GM12873 (cell line): ENCODE measurements at regions not wholly inside any gene's neighbourhood (a gene's known extent, or its start where the extent isn't known, plus 50 kb on each side); places are given as distances from the start of the nearest gene placed in this dataset.

Experiments
- TF ChIP-seq, protein P1 (sequence below): IDR thresholded peaks from 2 replicates; pipeline ENCODE4 v1.5.1; 2012; ENCODE audit warnings: low read depth, mild to moderate bottlenecking, moderate library complexity, low read length, control low read depth; ENCODE audit not compliant: insufficient read depth; ENCODE audit errors: missing control alignments

DNA sequence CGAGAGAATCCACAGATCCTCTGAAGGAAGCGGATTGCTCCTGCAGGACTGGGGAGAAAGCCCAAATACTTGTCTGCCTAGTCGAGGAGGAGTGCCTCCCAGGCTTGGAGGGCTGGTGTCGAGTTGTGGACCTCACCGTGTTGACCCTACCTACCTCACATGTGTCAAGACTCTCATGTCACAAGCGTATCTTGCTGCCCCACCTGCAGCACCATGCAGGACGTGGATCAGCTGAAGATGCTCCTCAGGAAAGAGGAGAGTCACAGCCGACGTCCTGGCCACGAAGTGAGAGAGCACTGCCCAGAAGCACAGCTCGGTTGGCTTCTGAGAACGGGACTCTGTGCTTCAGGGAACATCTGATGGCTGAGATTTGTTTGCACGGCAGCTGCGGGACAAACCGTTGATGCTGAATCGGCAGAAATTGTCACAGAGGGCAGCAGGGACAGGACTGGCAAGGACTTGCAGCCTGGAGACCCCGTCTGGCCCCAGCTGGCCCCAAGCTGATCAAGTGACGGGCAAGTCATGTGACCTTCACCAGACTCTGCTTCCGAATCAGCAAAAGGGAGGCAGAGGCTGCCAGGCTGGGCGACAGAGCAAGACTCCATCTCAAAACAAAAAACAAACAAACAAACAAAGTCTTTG, 119.1 kb upstream of the ITGA1 start:
- TF ChIP-seq, protein P1, sequence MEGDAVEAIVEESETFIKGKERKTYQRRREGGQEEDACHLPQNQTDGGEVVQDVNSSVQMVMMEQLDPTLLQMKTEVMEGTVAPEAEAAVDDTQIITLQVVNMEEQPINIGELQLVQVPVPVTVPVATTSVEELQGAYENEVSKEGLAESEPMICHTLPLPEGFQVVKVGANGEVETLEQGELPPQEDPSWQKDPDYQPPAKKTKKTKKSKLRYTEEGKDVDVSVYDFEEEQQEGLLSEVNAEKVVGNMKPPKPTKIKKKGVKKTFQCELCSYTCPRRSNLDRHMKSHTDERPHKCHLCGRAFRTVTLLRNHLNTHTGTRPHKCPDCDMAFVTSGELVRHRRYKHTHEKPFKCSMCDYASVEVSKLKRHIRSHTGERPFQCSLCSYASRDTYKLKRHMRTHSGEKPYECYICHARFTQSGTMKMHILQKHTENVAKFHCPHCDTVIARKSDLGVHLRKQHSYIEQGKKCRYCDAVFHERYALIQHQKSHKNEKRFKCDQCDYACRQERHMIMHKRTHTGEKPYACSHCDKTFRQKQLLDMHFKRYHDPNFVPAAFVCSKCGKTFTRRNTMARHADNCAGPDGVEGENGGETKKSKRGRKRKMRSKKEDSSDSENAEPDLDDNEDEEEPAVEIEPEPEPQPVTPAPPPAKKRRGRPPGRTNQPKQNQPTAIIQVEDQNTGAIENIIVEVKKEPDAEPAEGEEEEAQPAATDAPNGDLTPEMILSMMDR = no peak

DNA sequence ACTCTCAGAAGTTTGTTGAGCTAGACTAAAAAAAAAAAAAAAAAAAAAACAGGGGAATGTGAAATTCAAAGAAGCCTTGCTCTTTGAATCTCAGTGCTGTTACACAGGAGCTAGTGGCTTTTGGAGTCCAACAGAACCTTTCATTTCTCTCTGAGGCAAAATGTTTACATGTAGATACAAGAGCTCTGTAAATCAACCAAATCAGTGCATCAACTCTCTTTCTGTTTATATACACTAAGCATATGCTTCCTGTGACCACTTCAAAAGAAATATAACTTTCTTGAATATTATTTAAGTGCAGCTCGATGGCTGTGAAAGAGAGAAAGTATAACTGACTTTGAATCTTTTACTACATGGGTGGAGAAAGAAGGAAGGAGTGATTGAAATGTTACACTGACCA, 115.3 kb upstream of the ITGA1 start:
- TF ChIP-seq, protein P1 = no peak

DNA sequence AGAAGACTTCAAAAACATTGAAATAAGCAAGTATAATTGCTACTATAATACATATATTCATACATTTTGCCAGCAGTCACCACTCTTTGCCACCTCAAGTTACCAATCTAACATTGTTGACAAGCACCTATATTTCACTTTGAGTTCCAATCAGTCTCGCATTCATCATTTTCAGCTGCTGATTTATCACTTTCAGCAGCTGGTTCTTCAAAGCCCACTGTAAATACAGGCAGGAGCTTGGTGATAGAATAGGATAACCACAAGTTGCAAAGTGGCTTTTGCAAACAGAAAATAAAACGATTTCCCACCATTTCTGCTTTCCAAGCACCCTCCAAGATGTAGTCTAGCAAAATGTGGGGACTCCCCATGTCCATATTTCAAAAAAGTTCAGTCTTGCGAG, 114.2 kb upstream of the ITGA1 start:
- TF ChIP-seq, protein P1 = no peak

DNA sequence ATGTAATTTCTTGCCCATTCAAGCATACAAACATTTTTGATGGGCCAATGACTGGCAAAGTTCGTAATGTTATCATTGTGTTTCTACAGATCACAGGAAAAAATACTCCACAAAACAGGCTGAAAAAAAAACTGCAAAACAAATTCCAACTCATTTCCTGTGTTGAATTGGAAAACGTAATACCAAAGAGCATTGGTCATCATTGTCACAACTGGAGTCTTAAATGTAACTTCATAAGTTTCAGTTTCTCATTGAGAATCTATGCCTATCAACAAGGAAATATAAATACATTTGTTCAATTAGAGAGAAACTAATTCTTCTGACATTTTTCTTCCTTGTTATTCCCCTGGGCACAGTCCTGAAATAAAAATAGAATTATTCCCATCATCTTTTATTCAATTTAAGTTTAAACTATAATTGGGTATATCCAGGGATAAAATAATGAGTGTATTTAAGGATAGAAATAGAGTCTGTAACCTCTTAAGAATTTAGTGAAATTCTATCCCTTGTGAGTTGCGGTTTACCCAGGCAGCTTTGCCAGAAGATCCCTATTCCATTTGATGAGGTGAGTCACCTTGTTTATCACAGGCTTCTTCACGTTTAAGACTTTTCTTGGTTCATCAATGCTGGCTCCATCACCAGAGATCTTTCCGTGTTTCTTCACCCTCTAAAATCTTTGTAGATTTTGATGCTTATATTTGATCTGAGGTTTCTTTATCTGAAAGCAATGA, 112.7 kb upstream of the ITGA1 start:
- TF ChIP-seq, protein P1 = no peak

DNA sequence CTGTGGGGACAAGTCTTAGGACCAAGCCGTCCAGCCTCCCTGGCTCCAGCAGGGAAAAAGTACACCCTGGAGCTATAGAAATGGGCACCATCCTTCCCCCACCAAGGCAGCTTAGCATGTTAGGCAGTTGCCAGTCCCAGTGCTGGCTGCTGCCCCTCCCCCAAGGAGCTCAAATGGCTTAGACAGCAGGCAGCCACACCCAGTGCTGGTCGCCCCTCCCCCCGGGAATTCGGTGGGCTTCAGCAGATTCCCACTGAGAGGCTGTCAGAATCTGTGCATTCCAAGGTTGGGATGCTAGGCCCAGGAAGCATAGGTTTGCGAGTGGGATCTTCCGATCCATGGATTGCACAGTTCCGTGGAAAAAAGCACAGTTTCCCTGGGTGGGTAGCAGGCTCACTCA, 105.2 kb upstream of the ITGA1 start:
- TF ChIP-seq, protein P1 = no peak

DNA sequence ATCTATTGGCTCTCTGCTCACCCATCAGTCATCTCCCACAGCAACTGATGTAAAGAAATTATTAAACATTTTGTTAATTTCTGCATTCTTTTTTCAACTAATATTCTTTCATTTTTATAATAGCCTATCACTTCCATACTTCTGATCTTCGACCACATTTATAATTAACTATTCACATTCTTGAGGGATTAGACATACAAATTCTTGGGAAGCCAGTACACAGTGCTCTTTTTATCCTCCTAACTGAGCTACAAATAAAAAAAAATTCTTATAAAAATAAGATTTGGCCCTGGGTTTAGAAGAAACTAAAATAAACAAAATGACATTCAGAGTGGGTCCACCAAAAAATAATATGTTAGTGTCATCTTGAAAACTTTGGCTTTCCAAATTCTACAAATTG, 103.7 kb upstream of the ITGA1 start:
- TF ChIP-seq, protein P1 = no peak

DNA sequence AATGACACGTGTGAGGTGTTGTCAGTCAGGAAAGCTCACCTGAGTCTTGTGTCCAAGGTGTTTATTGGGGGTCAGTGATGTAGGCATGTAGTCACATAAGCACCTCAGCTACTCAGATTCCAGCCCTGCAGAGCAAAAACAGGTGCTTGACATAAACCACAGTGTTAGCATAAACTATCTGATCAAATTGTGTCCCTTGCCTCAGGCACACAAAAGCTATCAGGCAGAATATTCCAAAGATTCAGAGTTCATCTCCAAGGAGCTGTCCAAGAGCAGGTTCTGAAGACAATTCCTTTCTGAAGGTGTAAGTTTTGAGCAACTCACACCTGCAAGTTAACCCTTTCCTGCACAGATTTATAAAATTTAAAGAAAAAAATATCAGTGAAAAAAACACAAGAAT, 102.2 kb upstream of the ITGA1 start:
- TF ChIP-seq, protein P1 = no peak
